DOHH2 (cell line): ENCODE measurements at regions not wholly inside any gene's neighbourhood (a gene's known extent, or its start where the extent isn't known, plus 50 kb on each side); places are given as distances from the start of the nearest gene placed in this dataset.

Source experiments
- H3F3A ChIP-seq: fragments of 200-600 bp; sonication (generic), shearing (Covaris generic); 2 replicates; pipeline ENCODE4 v1.6.0; 2016; ENCODE audit warnings: antibody characterized with exemption, mild to moderate bottlenecking; ENCODE audit not compliant: control insufficient read depth, insufficient read depth
- H3K27ac ChIP-seq: fragments of 200-600 bp; sonication (generic); 2 replicates; pipeline ENCODE4 v1.5.1; 2014; ENCODE audit warnings: low read depth, mild to moderate bottlenecking, low read length, moderate library complexity
- H3K27me3 ChIP-seq: fragments of 200-600 bp; sonication (generic); 2 replicates; pipeline ENCODE4 v1.6.1; 2014; ENCODE audit warnings: mild to moderate bottlenecking, low read length, mixed read lengths; ENCODE audit not compliant: control insufficient read depth
- H3K36me3 ChIP-seq: fragments of 200-600 bp; sonication (generic); 2 replicates; pipeline ENCODE4 v1.6.1; 2014; ENCODE audit warnings: mild to moderate bottlenecking, low read length, moderate library complexity, mixed read lengths; ENCODE audit not compliant: control insufficient read depth
- H3K4me1 ChIP-seq: fragments of 200-600 bp; sonication (generic); 2 replicates; pipeline ENCODE4 v1.6.1; 2014; ENCODE audit warnings: mild to moderate bottlenecking, low read length, mixed read lengths; ENCODE audit not compliant: control insufficient read depth
- H3K4me2 ChIP-seq: fragments of 200-600 bp; sonication (generic); 2 replicates; pipeline ENCODE4 v1.6.0; 2014; ENCODE audit warnings: mild to moderate bottlenecking, low read length, moderate library complexity
- H3K4me3 ChIP-seq: fragments of 200-600 bp; sonication (generic); 2 replicates; pipeline ENCODE4 v1.5.1; 2014; ENCODE audit warnings: mild to moderate bottlenecking, low read length, mixed read lengths
- H3K79me2 ChIP-seq: fragments of 200-600 bp; sonication (generic); 2 replicates; pipeline ENCODE4 v1.6.1; 2014; ENCODE audit warnings: mild to moderate bottlenecking, low read length, mixed read lengths; ENCODE audit not compliant: control insufficient read depth
- H3K9me2 ChIP-seq: fragments of 200-600 bp; sonication (generic); replicated peaks from 2 replicates; pipeline ENCODE4 v1.6.1; 2014; ENCODE audit warnings: mild to moderate bottlenecking, low read length, mixed read lengths; ENCODE audit not compliant: control insufficient read depth
- H3K9me3 ChIP-seq: fragments of 200-600 bp; sonication (generic); 2 replicates; pipeline ENCODE4 v1.6.1; 2014; ENCODE audit warnings: antibody characterized with exemption, low read length, mixed read lengths; ENCODE audit not compliant: control insufficient read depth, insufficient read depth
- H4K20me1 ChIP-seq: fragments of 200-600 bp; sonication (generic); 2 replicates; pipeline ENCODE4 v1.6.0; 2014; ENCODE audit warnings: low read depth, mild to moderate bottlenecking, antibody characterized with exemption, low read length, moderate library complexity; ENCODE audit not compliant: control insufficient read depth, insufficient read depth
- EZH2phosphoT487 ChIP-seq: fragments of 200-600 bp; sonication (generic); IDR thresholded peaks from 2 replicates; pipeline ENCODE4 v1.6.1; 2017; ENCODE audit warnings: borderline replicate concordance, mild to moderate bottlenecking, antibody characterized with exemption, low read length, moderate library complexity, mixed read lengths
- TF ChIP-seq, protein P1 (sequence below): fragments of 200-600 bp; sonication (generic); IDR thresholded peaks from one replicate; pipeline ENCODE4 v1.5.1; 2014; ENCODE audit warnings: antibody characterized with exemption, mild to moderate bottlenecking, low read depth, low read length; ENCODE audit not compliant: poor library complexity, severe bottlenecking

DNA sequence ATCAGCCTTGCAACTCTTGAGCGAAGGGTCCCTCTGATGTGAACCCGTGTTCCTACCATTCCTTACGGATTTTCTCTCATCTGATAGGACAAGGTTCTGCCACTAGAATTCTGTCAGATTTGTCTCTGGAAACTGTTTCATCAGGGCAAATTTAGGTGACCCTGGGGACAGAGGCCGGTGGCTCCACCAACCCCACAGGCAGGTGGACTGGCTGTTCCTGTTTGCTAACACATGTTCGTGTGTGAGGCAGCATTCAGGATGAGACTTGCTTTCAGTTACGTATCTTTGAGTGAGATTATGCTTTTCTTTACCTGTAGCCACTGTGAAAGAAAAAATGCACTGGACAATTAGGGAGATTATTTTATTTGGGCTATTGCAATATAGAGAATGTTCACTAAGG is 449.9 kb downstream of the INHBA start:
- H3K4me1 ChIP-seq: 0 out of 2 replicates have a peak, but pooled peaks cover 3% of the 10 kb centered on the region
- H3K9me3 ChIP-seq: peaks cover 5% of the 10 kb centered on the region; the same call in 1 of the 2 replicates

DNA sequence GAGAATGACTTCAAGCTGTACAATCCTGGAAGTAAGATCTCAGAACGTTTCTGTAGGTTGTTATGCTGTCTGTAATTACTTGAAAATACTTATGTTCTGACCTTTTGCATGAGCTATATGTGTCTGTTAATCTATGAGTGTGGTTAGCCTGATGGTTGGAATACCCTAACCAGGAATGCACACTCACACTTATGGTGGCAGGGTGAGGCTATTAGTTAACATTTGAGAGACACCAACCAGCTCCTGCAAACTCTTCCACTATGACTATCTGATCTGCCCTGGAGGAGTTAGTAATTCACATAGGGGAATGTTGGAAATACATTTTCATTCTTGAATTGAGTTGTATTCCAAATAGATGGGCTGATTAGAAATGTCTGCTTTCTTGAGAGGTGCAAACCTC is 450.3 kb downstream of the INHBA start:
- H3K79me2 ChIP-seq: no peaks in the 10 kb centered on the region
- no peak overlapping the region for H3K4me2 ChIP-seq
- H4K20me1 ChIP-seq: no peaks in the 10 kb centered on the region
- H3K9me3 ChIP-seq: peaks cover 5% of the 10 kb centered on the region; the same call in 1 of the 2 replicates
- H3K27me3 ChIP-seq: no peaks in the 10 kb centered on the region
- no peak for TF ChIP-seq EZH2phosphoT487
- TF ChIP-seq, protein P1, sequence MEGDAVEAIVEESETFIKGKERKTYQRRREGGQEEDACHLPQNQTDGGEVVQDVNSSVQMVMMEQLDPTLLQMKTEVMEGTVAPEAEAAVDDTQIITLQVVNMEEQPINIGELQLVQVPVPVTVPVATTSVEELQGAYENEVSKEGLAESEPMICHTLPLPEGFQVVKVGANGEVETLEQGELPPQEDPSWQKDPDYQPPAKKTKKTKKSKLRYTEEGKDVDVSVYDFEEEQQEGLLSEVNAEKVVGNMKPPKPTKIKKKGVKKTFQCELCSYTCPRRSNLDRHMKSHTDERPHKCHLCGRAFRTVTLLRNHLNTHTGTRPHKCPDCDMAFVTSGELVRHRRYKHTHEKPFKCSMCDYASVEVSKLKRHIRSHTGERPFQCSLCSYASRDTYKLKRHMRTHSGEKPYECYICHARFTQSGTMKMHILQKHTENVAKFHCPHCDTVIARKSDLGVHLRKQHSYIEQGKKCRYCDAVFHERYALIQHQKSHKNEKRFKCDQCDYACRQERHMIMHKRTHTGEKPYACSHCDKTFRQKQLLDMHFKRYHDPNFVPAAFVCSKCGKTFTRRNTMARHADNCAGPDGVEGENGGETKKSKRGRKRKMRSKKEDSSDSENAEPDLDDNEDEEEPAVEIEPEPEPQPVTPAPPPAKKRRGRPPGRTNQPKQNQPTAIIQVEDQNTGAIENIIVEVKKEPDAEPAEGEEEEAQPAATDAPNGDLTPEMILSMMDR: no peak
- no peaks in the 10 kb centered on the region for H3K9me2 ChIP-seq
- peaks cover 6% of the 10 kb centered on the region for H3K4me1 ChIP-seq
- H3K4me3 ChIP-seq: no peak overlapping the region
- no peaks in the 10 kb centered on the region for H3K36me3 ChIP-seq
- H3F3A ChIP-seq: no peaks in the 10 kb centered on the region
- H3K27ac ChIP-seq: no peak overlapping the region

More for the DNA sequence above, 449.9 kb downstream of the INHBA start:
- H3K79me2 ChIP-seq: no peaks in the 10 kb centered on the region
- H3K4me2 ChIP-seq: no peak overlapping the region
- no peak overlapping the region for H3K27ac ChIP-seq
- H3K9me2 ChIP-seq: no peaks in the 10 kb centered on the region
- H3K4me3 ChIP-seq: no peak overlapping the region
- no peaks in the 10 kb centered on the region for H4K20me1 ChIP-seq
- TF ChIP-seq, protein P1: no peak
- no peak for TF ChIP-seq EZH2phosphoT487
- no peaks in the 10 kb centered on the region for H3F3A ChIP-seq
- no peaks in the 10 kb centered on the region for H3K27me3 ChIP-seq
- H3K36me3 ChIP-seq: no peaks in the 10 kb centered on the region

DNA sequence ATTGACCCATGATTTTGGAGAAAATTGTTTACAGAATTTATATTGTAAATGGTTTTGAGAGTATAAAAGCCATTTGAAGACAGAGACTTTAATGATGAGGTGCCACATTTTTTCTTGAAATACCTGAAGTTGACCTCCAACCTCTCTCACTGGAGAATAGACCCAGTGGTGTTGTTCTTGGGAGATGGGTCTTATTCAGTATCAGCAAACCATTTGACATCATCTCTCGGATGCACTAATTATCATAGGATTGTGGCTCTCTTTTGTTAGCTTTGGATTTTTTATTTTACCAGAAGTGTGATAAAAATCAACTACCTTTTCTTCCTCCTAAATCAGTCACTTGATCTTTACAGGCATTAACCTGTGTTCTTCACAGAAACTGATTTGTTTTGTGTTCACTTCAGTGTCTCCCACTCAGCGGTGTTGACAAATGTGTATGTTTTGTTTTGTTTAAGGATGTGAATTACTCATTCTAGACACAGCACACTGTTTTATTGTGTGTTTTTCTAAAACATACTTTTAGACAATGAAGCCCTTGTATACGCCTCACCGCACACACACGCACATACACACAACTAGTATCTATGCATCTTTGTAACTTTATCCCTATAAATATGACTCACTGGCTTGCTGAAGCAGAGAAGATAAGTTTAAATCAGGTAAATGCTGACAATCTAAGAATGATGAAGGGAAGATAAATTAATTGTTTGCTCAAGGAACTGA is 455.6 kb downstream of the INHBA start:
- Histone ChIP-seq H3K27ac (no peak overlapping the region), H3K4me2 (no peak overlapping the region), H3K4me3 (no peak overlapping the region), H3K9me3 (peaks cover 5% of the 10 kb centered on the region; the same call in 1 of the 2 replicates), H3K27me3 (no peaks in the 10 kb centered on the region), H3K79me2 (no peaks in the 10 kb centered on the region), H3K9me2 (no peaks in the 10 kb centered on the region), H3K4me1 (peaks cover 8% of the 10 kb centered on the region), H3F3A (no peaks in the 10 kb centered on the region), H4K20me1 (no peaks in the 10 kb centered on the region), H3K36me3 (no peaks in the 10 kb centered on the region)
- no peak for TF ChIP-seq EZH2phosphoT487
- TF ChIP-seq, protein P1: no peak
